ENCODE measurements at regions not wholly inside any gene's neighbourhood (a gene's known extent, or its start where the extent isn't known, plus 50 kb on each side); places are given as distances from the start of the nearest gene placed in this dataset.
A peak's percentile ranks its signal among the peaks of the same experiment; 100 is the strongest.

DNA sequence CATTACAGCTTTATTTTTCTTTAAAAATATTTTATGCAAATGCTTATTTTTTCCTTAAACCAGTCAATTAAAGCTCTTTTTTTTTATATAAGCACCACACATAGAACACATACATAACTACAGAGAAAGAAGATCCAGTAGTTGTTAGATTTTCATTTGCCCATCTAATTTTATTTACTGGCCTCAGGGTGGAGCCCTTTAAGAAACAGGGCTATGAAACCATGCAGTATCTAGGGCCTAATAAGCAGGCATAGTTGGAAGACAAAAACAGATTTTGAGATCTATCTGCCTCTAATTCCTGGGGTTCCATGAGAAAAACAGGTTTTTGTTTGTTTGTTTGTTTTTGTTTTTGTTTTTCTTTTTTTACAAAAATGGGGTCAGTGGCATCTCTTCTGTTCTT, 120.6 kb downstream of the BCHE start:
- no peak for DNase-seq (ENCODE audit: low read depth)
- TF ChIP-seq, protein P1, sequence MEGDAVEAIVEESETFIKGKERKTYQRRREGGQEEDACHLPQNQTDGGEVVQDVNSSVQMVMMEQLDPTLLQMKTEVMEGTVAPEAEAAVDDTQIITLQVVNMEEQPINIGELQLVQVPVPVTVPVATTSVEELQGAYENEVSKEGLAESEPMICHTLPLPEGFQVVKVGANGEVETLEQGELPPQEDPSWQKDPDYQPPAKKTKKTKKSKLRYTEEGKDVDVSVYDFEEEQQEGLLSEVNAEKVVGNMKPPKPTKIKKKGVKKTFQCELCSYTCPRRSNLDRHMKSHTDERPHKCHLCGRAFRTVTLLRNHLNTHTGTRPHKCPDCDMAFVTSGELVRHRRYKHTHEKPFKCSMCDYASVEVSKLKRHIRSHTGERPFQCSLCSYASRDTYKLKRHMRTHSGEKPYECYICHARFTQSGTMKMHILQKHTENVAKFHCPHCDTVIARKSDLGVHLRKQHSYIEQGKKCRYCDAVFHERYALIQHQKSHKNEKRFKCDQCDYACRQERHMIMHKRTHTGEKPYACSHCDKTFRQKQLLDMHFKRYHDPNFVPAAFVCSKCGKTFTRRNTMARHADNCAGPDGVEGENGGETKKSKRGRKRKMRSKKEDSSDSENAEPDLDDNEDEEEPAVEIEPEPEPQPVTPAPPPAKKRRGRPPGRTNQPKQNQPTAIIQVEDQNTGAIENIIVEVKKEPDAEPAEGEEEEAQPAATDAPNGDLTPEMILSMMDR (conservative IDR thresholded peaks at IDR 0.05; ENCODE audit: low read depth, low read length): peak; percentile 7
- no peak overlapping the region for H3K4me3 ChIP-seq (ENCODE audit: low read depth, low read length)

DNA sequence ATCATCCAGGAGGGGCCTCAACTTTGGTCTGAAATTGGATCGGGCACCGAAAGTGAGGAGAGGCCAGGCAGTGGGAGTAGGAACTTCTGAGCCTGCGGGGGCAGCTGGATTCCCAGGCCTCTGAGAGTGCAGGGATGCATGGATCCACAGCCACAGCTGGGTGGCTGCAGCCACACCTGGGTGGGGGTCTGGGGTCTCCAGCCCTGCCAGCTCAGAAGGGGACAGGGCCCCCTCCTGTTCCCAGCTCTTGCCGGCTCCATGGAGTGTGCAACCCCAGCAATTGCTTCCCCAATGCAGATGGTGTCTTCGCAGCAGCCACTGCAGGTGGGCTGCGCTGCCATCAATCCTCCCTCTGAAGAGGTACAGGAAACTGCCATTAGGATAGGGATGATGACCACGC, 123.7 kb downstream of the BCHE start:
- TF ChIP-seq, protein P1 (conservative IDR thresholded peaks at IDR 0.05; ENCODE audit: low read depth, low read length): no peak
- DNase-seq (ENCODE audit: low read depth): no peak
- H3K4me3 ChIP-seq (ENCODE audit: low read depth, low read length): no peak overlapping the region

DNA sequence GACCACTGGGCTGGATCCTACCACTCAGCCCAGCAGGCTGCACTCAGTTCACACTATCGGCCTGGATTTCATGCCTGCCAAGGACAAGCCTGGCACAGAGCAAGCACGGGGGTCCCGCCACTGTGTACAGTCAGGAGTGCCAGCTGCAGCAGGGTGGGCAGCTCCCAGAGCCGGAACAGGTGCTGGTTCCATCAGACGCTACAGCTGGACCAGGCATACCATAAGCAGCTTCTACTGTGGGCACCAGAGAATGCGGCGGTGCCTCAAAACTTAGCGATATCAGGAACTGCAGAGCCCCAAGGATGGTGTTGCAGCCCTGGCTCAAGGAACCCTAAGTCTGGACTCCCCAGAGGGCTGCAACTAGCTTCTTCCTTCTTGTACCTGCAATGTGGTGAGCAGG, 124.8 kb downstream of the BCHE start:
- TF ChIP-seq, protein P1 (conservative IDR thresholded peaks at IDR 0.05; ENCODE audit: low read depth, low read length): no peak
- DNase-seq (ENCODE audit: low read depth): no peak
- no peak overlapping the region for H3K4me3 ChIP-seq (ENCODE audit: low read depth, low read length)

DNA sequence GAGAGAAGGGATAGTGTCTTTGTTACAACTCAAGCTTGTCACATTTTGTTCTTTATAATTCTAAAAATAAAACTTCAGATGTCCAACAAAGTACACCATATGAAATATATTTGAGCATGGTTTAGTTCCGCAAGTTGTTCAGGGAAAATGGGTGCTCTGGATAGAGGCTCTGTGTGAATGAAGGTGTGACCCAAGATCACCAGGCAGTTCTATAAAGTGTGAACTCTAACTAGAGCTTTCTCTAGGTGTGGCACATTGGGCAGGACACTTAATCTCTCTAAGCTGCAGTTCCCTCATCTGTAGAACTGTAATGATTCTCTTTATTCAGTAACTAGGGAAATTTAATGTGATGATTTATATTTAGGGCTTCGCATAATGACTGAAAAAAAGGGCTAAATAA, 139.3 kb downstream of the BCHE start:
- H3K4me3 ChIP-seq (ENCODE audit: low read depth, low read length): no peak overlapping the region
- DNase-seq (ENCODE audit: low read depth): no peak
- TF ChIP-seq, protein P1 (conservative IDR thresholded peaks at IDR 0.05; ENCODE audit: low read depth, low read length): no peak

DNA sequence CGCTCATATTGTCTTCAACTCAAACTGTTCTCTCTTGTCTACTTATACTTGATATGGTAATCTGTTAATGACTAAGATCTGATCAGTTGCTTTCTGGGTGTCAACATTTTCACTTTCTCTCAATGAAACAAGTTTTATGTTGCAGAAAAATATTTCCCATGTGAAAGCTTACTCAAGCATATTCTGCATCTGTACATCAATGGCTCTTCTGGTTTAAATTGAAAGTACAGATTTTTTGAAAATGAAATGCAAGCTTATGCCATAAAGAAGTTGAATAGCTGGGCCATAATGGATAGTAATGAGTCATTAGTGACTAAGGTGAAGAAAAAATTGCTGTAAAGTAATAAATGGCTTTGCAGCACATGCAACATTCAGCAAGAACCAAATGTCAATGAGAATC, 140.7 kb downstream of the BCHE start:
- no peak overlapping the region for H3K4me3 ChIP-seq (ENCODE audit: low read depth, low read length)
- DNase-seq (ENCODE audit: low read depth): no peak
- TF ChIP-seq, protein P1 (conservative IDR thresholded peaks at IDR 0.05; ENCODE audit: low read depth, low read length): no peak

DNA sequence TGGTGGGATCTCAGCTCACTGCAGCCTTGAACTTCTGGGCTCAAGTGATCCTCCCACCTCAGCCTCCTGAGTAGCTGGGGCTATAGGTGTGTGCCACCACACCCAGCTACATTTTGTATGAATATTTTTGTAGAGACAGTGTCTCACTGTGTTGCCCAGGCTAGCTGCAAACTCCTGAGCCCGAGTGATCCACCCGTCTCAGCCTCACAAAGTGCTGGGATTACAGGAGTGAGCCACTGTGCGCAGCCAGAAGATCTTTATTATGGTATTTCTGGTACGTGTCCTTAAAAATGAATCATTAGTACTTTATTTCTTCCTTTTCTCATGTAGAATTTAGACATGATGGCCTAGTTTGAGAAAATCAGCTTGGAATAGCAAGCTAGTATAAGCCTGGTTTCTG, 153.3 kb downstream of the BCHE start:
- TF ChIP-seq, protein P1 (conservative IDR thresholded peaks at IDR 0.05; ENCODE audit: low read depth, low read length): no peak
- no peak overlapping the region for H3K4me3 ChIP-seq (ENCODE audit: low read depth, low read length)
- DNase-seq (ENCODE audit: low read depth): no peak

DNA sequence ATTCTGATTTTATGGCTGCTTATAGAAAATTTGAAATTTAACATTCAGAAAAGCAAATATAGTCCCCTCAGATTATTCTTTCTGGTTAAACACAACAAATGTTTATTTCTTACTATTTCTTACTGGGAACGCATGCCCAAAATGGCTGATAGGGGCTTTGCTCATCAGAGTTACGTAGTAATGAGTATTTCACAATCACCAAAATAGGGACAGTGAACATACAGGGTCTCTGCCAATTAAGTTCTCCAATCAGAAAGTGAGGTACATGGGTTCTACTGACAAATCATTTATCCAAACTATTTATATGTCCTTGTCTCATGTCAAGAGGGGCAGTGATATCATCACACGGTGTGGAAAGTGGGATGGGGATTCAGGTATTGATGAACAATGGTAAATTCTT, 154.5 kb downstream of the BCHE start:
- TF ChIP-seq, protein P1 (conservative IDR thresholded peaks at IDR 0.05; ENCODE audit: low read depth, low read length): no peak
- no peak overlapping the region for H3K4me3 ChIP-seq (ENCODE audit: low read depth, low read length)
- DNase-seq (ENCODE audit: low read depth): no peak
